ENCODE measurements at regions not wholly inside any gene's neighbourhood (a gene's known extent, or its start where the extent isn't known, plus 50 kb on each side); places are given as distances from the start of the nearest gene placed in this dataset.

GRCh38 chr11:69414773-69415187 lies 66.7 kb upstream of the LINC01488 start:
- Histone ChIP-seq H3K9me3 (replicated peaks; ENCODE audit: low read length) (no peaks in the 10 kb centered on the region), H3K4me2 (ENCODE audit: low read length) (no peak overlapping the region), H3K36me3 (ENCODE audit: insufficient read depth, low read length) (no peaks in the 10 kb centered on the region), H3K4me3 (ENCODE audit: low read length) (no peak overlapping the region), H3K9ac (ENCODE audit: low read depth, low read length) (no peak overlapping the region), H3K27me3 (ENCODE audit: control insufficient read depth, insufficient read depth, low read length) (no peaks in the 10 kb centered on the region), H3K4me1 (ENCODE audit: control insufficient read depth, insufficient read depth, low read length) (peaks cover 4% of the 10 kb centered on the region)

GRCh38 chr11:69415411-69416142 lies 65.9 kb upstream of the LINC01488 start:
- H3K36me3 ChIP-seq (ENCODE audit: insufficient read depth, low read length): no peaks in the 10 kb centered on the region
- H3K9ac ChIP-seq (ENCODE audit: low read depth, low read length): no peak overlapping the region

GRCh38 chr11:69416143-69416515 lies 65.3 kb upstream of the LINC01488 start:
- Histone ChIP-seq H3K9ac (ENCODE audit: low read depth, low read length) (no peak overlapping the region), H3K4me3 (ENCODE audit: low read length) (no peak overlapping the region)

More at GRCh38 chr11:69415411-69416142, 65.9 kb upstream of the LINC01488 start:
- H3K4me3 ChIP-seq (ENCODE audit: low read length): no peak overlapping the region
- H3K4me2 ChIP-seq (ENCODE audit: low read length): no peak overlapping the region
- no peaks in the 10 kb centered on the region for H3K9me3 ChIP-seq (replicated peaks; ENCODE audit: low read length)
- peaks cover 11% of the 10 kb centered on the region for H3K4me1 ChIP-seq (ENCODE audit: control insufficient read depth, insufficient read depth, low read length)
- no peaks in the 10 kb centered on the region for H3K27me3 ChIP-seq (ENCODE audit: control insufficient read depth, insufficient read depth, low read length)

GRCh38 chr11:69416762-69417698 lies 64.4 kb upstream of the LINC01488 start:
- no peak overlapping the region for H3K9ac ChIP-seq (ENCODE audit: low read depth, low read length)
- no peak overlapping the region for H3K4me2 ChIP-seq (ENCODE audit: low read length)
- H3K27me3 ChIP-seq (ENCODE audit: control insufficient read depth, insufficient read depth, low read length): no peaks in the 10 kb centered on the region
- no peaks in the 10 kb centered on the region for H3K36me3 ChIP-seq (ENCODE audit: insufficient read depth, low read length)
- H3K4me3 ChIP-seq (ENCODE audit: low read length): no peak overlapping the region
- H3K4me1 ChIP-seq (ENCODE audit: control insufficient read depth, insufficient read depth, low read length): peaks cover 20% of the 10 kb centered on the region
- no peaks in the 10 kb centered on the region for H3K9me3 ChIP-seq (replicated peaks; ENCODE audit: low read length)

More at GRCh38 chr11:69416143-69416515, 65.3 kb upstream of the LINC01488 start:
- Histone ChIP-seq H3K36me3 (ENCODE audit: insufficient read depth, low read length) (no peaks in the 10 kb centered on the region), H3K4me2 (ENCODE audit: low read length) (no peak overlapping the region), H3K9me3 (replicated peaks; ENCODE audit: low read length) (no peaks in the 10 kb centered on the region), H3K4me1 (ENCODE audit: control insufficient read depth, insufficient read depth, low read length) (peaks cover 16% of the 10 kb centered on the region), H3K27me3 (ENCODE audit: control insufficient read depth, insufficient read depth, low read length) (no peaks in the 10 kb centered on the region)

GRCh38 chr11:69417699-69418085 lies 63.8 kb upstream of the LINC01488 start:
- Histone ChIP-seq H3K4me2 (ENCODE audit: low read length) (no peak overlapping the region), H3K9ac (ENCODE audit: low read depth, low read length) (no peak overlapping the region), H3K4me1 (ENCODE audit: control insufficient read depth, insufficient read depth, low read length) (peaks cover 20% of the 10 kb centered on the region), H3K9me3 (replicated peaks; ENCODE audit: low read length) (no peaks in the 10 kb centered on the region), H3K27me3 (ENCODE audit: control insufficient read depth, insufficient read depth, low read length) (no peaks in the 10 kb centered on the region), H3K4me3 (ENCODE audit: low read length) (no peak overlapping the region), H3K36me3 (ENCODE audit: insufficient read depth, low read length) (no peaks in the 10 kb centered on the region)

- Histone ChIP-seq H3K9ac (ENCODE audit: low read depth, low read length) (no peak overlapping the region), H3K27me3 (ENCODE audit: control insufficient read depth, insufficient read depth, low read length) (no peaks in the 10 kb centered on the region), H3K4me1 (ENCODE audit: control insufficient read depth, insufficient read depth, low read length) (peaks cover 20% of the 10 kb centered on the region), H3K36me3 (ENCODE audit: insufficient read depth, low read length) (no peaks in the 10 kb centered on the region), H3K4me2 (ENCODE audit: low read length) (no peak overlapping the region), H3K9me3 (replicated peaks; ENCODE audit: low read length) (no peaks in the 10 kb centered on the region), H3K4me3 (ENCODE audit: low read length) (no peak overlapping the region)
These were observed 62.7 kb upstream of the LINC01488 start for GRCh38 chr11:69418576-69419296.

GRCh38 chr11:69419662-69420395 lies 61.6 kb upstream of the LINC01488 start:
- H3K27me3 ChIP-seq (ENCODE audit: control insufficient read depth, insufficient read depth, low read length): no peaks in the 10 kb centered on the region
- H3K36me3 ChIP-seq (ENCODE audit: insufficient read depth, low read length): no peaks in the 10 kb centered on the region
- peak overlapping the region; percentile 22 for H3K4me2 ChIP-seq (ENCODE audit: low read length)
- no peak overlapping the region for H3K4me3 ChIP-seq (ENCODE audit: low read length)
- H3K4me1 ChIP-seq (ENCODE audit: control insufficient read depth, insufficient read depth, low read length): peaks cover 20% of the 10 kb centered on the region
- peaks cover 6% of the 10 kb centered on the region for H3K9me3 ChIP-seq (replicated peaks; ENCODE audit: low read length)
- H3K9ac ChIP-seq (ENCODE audit: low read depth, low read length): peak overlapping the region; percentile 81

GRCh38 chr11:69422645-69423044 lies 58.8 kb upstream of the LINC01488 start:
- Histone ChIP-seq H3K27me3 (ENCODE audit: control insufficient read depth, insufficient read depth, low read length) (no peaks in the 10 kb centered on the region), H3K4me2 (ENCODE audit: low read length) (no peak overlapping the region)

GRCh38 chr11:69423181-69423580 lies 58.3 kb upstream of the LINC01488 start:
- H3K4me3 ChIP-seq (ENCODE audit: low read length): no peak overlapping the region
- no peak overlapping the region for H3K4me2 ChIP-seq (ENCODE audit: low read length)
- H3K4me1 ChIP-seq (ENCODE audit: control insufficient read depth, insufficient read depth, low read length): peaks cover 20% of the 10 kb centered on the region

More at GRCh38 chr11:69422645-69423044, 58.8 kb upstream of the LINC01488 start:
- Histone ChIP-seq H3K4me3 (ENCODE audit: low read length) (no peak overlapping the region), H3K36me3 (ENCODE audit: insufficient read depth, low read length) (no peaks in the 10 kb centered on the region), H3K9ac (ENCODE audit: low read depth, low read length) (no peak overlapping the region), H3K9me3 (replicated peaks; ENCODE audit: low read length) (peaks cover 7% of the 10 kb centered on the region), H3K4me1 (ENCODE audit: control insufficient read depth, insufficient read depth, low read length) (peaks cover 20% of the 10 kb centered on the region)

GRCh38 chr11:69423611-69424385 lies 57.7 kb upstream of the LINC01488 start:
- Histone ChIP-seq H3K4me2 (ENCODE audit: low read length) (no peak overlapping the region), H3K9ac (ENCODE audit: low read depth, low read length) (no peak overlapping the region), H3K4me3 (ENCODE audit: low read length) (no peak overlapping the region), H3K36me3 (ENCODE audit: insufficient read depth, low read length) (no peaks in the 10 kb centered on the region), H3K4me1 (ENCODE audit: control insufficient read depth, insufficient read depth, low read length) (peaks cover 20% of the 10 kb centered on the region), H3K27me3 (ENCODE audit: control insufficient read depth, insufficient read depth, low read length) (no peaks in the 10 kb centered on the region), H3K9me3 (replicated peaks; ENCODE audit: low read length) (peaks cover 7% of the 10 kb centered on the region)

More at GRCh38 chr11:69423181-69423580, 58.3 kb upstream of the LINC01488 start:
- no peaks in the 10 kb centered on the region for H3K27me3 ChIP-seq (ENCODE audit: control insufficient read depth, insufficient read depth, low read length)
- H3K9me3 ChIP-seq (replicated peaks; ENCODE audit: low read length): peaks cover 7% of the 10 kb centered on the region
- no peaks in the 10 kb centered on the region for H3K36me3 ChIP-seq (ENCODE audit: insufficient read depth, low read length)
- no peak overlapping the region for H3K9ac ChIP-seq (ENCODE audit: low read depth, low read length)

Data from skeletal muscle satellite cell (primary cell).